Fibroblast of lung (primary cell): ENCODE measurements at regions not wholly inside any gene's neighbourhood (a gene's known extent, or its start where the extent isn't known, plus 50 kb on each side); places are given as distances from the start of the nearest gene placed in this dataset.

Source experiments
- DNase-seq, 2 donors: peaks; one replicate each; pipeline versions ENCODE4 v3.0.0 to v3.0.0-alpha.2; 2010; ENCODE audit warnings: low read depth in 2 of 2
- H2AFZ ChIP-seq: 2 replicates; pipeline ENCODE4 v1.5.1; 2012; ENCODE audit warnings: low read length, control low read depth, inconsistent platforms
- H3K27ac ChIP-seq: 2 replicates; pipeline ENCODE4 v1.5.1; 2011; ENCODE audit warnings: low read length, control low read depth; ENCODE audit not compliant: insufficient read depth
- H3K27me3 ChIP-seq: 2 replicates; pipeline ENCODE4 v1.5.1; 2011; ENCODE audit warnings: mild to moderate bottlenecking, low read length; ENCODE audit not compliant: control insufficient read depth, insufficient read depth
- H3K36me3 ChIP-seq: 2 replicates; pipeline ENCODE4 v1.5.1; 2011; ENCODE audit warnings: low read length; ENCODE audit not compliant: control insufficient read depth, insufficient read depth
- H3K4me1 ChIP-seq: 2 replicates; pipeline ENCODE4 v1.5.1; 2011; ENCODE audit warnings: low read length; ENCODE audit not compliant: control insufficient read depth, insufficient read depth; ENCODE audit errors: extremely low read depth
- H3K4me2 ChIP-seq: 2 replicates; pipeline ENCODE4 v1.5.1; 2011; ENCODE audit warnings: low read length, control low read depth; ENCODE audit not compliant: insufficient read depth; ENCODE audit errors: extremely low read depth
- H3K4me3 ChIP-seq, 4 experiments: fragments of 200-600 bp in 1 of 4; sonication (generic) in 1 of 4; replicated peaks in 1 of 4; 2 replicates each; pipeline ENCODE4 v1.5.1; 2011 to 2016; ENCODE audit warnings: low read length in 4 of 4, low read depth in 3 of 4, mild to moderate bottlenecking in 3 of 4, control low read depth in 2 of 4, inconsistent platforms in 1 of 4, mixed read lengths in 1 of 4; ENCODE audit not compliant: insufficient read depth in 1 of 4; ENCODE audit errors: control extremely low read depth in 1 of 4
- H3K79me2 ChIP-seq: 2 replicates; pipeline ENCODE4 v1.5.1; 2012; ENCODE audit warnings: mild to moderate bottlenecking, low read length, inconsistent platforms; ENCODE audit not compliant: control insufficient read depth, insufficient read depth
- H3K9ac ChIP-seq: 2 replicates; pipeline ENCODE4 v1.5.1; 2011; ENCODE audit warnings: mild to moderate bottlenecking, low read length, control low read depth; ENCODE audit not compliant: insufficient read depth
- H3K9me3 ChIP-seq: 2 replicates; pipeline ENCODE4 v1.5.1; 2012; ENCODE audit warnings: low read depth, low read length; ENCODE audit not compliant: control insufficient read depth, insufficient read depth
- H4K20me1 ChIP-seq: 2 replicates; pipeline ENCODE4 v1.5.1; 2011; ENCODE audit warnings: low read length; ENCODE audit not compliant: control insufficient read depth, insufficient read depth; ENCODE audit errors: extremely low read depth
- EZH2 ChIP-seq: IDR thresholded peaks from 2 replicates; pipeline ENCODE4 v1.5.1; 2012; ENCODE audit warnings: low read length, control low read depth, mild to moderate bottlenecking; ENCODE audit errors: missing control alignments
- TF ChIP-seq, protein P1 (sequence below), 2 donors: IDR thresholded peaks in 1 of 2; conservative IDR thresholded peaks in 1 of 2; 1 replicate in 1 of 2; 2 replicates in 1 of 2; pipeline ENCODE4 v1.5.1; 2011 to 2012; ENCODE audit warnings: low read length in 2 of 2, control low read depth in 1 of 2, inconsistent platforms in 1 of 2, low read depth in 1 of 2, mild to moderate bottlenecking in 1 of 2

DNA sequence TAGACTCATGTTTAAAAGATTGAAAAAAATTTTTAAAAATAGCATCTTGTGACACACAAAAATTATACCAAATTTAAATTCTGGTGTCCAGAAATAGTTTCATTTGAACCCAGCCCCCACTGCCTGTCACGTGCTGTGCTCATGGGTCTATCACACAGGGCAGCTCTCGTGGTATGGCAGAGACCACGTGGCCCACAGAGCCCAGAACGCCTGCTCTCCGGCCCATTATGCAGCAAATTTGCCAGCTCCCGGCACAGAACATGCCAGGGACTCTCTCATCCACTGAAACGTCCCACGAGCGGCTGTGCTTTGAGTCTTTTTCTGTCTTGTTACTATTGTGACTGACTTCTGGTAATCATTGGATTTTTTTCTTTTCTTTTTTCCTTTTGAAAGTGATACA, 224.3 kb downstream of the TTLL2 start:
- TF ChIP-seq EZH2 = no peak
- TF ChIP-seq, protein P1, sequence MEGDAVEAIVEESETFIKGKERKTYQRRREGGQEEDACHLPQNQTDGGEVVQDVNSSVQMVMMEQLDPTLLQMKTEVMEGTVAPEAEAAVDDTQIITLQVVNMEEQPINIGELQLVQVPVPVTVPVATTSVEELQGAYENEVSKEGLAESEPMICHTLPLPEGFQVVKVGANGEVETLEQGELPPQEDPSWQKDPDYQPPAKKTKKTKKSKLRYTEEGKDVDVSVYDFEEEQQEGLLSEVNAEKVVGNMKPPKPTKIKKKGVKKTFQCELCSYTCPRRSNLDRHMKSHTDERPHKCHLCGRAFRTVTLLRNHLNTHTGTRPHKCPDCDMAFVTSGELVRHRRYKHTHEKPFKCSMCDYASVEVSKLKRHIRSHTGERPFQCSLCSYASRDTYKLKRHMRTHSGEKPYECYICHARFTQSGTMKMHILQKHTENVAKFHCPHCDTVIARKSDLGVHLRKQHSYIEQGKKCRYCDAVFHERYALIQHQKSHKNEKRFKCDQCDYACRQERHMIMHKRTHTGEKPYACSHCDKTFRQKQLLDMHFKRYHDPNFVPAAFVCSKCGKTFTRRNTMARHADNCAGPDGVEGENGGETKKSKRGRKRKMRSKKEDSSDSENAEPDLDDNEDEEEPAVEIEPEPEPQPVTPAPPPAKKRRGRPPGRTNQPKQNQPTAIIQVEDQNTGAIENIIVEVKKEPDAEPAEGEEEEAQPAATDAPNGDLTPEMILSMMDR (conservative IDR thresholded peaks at IDR 0.05 in 1 of 2, IDR thresholded peaks at IDR 0.05 in 1 of 2; ENCODE audit: low read depth in 1 of 2, low read length in 2 of 2) = no peak
- Histone ChIP-seq H3K9me3 (no peaks in the 10 kb centered on the region), H3K79me2 (no peaks in the 10 kb centered on the region), H3K4me2 (no peak overlapping the region), H3K4me1 (no peaks in the 10 kb centered on the region), H3K36me3 (no peaks in the 10 kb centered on the region), H3K27ac (no peak overlapping the region), H3K9ac (no peak overlapping the region), H2AFZ (no peak overlapping the region), H3K27me3 (no peaks in the 10 kb centered on the region), H3K4me3 (no peak overlapping the region), H4K20me1 (no peaks in the 10 kb centered on the region)
- DNase-seq = no peak

DNA sequence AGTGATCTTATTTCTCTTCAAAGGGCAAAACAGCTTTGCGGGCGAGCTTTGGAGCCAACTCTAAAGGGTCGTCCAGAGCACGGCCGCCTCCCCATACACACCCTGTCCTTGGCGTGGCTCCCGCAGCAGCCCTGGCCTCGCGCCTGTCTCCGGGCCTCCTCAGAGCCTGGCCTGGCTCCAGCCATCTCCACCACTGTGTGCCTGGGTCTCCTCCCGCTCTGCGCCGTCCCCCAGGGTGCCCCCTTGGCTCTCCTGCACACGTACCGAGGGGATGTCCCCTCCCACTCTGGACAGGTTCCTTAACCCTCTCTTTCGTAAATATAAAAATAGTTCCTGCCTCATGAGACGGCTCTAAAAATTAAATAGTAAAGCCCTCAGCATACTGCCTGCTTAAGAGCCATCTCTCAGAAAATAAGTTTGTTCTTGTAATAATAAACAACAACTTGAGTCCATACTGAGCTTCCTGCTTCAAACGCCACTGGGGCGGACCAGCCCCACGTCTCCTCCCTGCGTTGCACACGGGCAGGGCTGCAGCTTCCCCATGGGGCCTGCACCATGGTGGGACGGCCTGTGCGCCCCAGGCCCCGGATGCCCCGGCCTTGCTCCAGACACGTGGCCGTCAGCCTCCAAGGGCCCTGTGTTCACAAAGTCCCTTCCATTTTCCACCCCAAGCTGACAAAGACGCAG, 226.2 kb downstream of the TTLL2 start:
- H3K79me2 ChIP-seq = no peaks in the 10 kb centered on the region
- no peak overlapping the region for H2AFZ ChIP-seq
- no peaks in the 10 kb centered on the region for H4K20me1 ChIP-seq
- no peaks in the 10 kb centered on the region for H3K9me3 ChIP-seq
- DNase-seq = peak in 1 of 2 donors; percentile 7
- H3K4me1 ChIP-seq = no peaks in the 10 kb centered on the region
- H3K36me3 ChIP-seq = no peaks in the 10 kb centered on the region
- no peak overlapping the region for H3K4me2 ChIP-seq
- H3K9ac ChIP-seq = no peak overlapping the region
- no peak for TF ChIP-seq EZH2
- TF ChIP-seq, protein P1 (conservative IDR thresholded peaks at IDR 0.05 in 1 of 2, IDR thresholded peaks at IDR 0.05 in 1 of 2; ENCODE audit: low read depth in 1 of 2, low read length in 2 of 2) = no peak
- no peak overlapping the region for H3K27ac ChIP-seq
- H3K27me3 ChIP-seq = no peaks in the 10 kb centered on the region
- H3K4me3 ChIP-seq = no peak overlapping the region

DNA sequence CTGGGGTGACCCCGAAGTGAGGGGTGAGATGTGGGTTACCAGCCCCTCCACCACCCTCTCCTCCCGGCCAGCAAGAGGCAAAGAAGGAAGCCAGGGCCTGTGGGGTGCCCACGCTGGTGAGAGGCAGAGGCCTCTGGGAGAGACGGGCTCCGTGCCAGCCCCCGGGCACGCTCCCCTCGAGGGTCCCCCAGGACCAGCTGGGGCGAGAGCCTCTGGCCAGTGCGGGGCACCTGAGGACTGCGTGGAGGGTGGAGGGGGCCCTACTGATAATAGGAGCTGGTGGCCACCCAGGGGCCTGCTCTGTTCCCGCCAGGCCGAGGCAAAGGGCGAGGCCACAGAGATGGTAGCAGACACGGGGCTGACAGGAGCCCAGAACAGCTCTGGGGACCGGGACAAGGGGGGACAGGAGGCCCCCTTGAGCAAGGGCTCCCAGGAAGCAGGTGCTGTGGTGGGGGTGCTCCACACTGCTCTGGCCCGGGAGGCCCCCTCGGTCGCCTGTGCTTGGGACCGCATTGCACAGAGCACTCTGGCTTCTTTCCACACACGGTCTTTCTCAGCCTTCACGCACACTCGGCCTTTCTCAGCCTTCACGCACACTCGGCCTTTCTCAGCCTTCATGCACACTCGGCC, 226.9 kb downstream of the TTLL2 start:
- Histone ChIP-seq H3K4me2 (no peak overlapping the region), H3K27me3 (no peaks in the 10 kb centered on the region), H3K36me3 (no peaks in the 10 kb centered on the region), H3K4me3 (no peak overlapping the region), H4K20me1 (no peaks in the 10 kb centered on the region), H3K9me3 (no peaks in the 10 kb centered on the region), H3K9ac (no peak overlapping the region), H3K4me1 (no peaks in the 10 kb centered on the region), H2AFZ (no peak overlapping the region), H3K79me2 (no peaks in the 10 kb centered on the region), H3K27ac (no peak overlapping the region)
- TF ChIP-seq EZH2 = no peak
- TF ChIP-seq, protein P1 (conservative IDR thresholded peaks at IDR 0.05 in 1 of 2, IDR thresholded peaks at IDR 0.05 in 1 of 2; ENCODE audit: low read depth in 1 of 2, low read length in 2 of 2) = no peak
- no peak for DNase-seq
